Ovary (tissue), 3 donors: ENCODE measurements at regions not wholly inside any gene's neighbourhood (a gene's known extent, or its start where the extent isn't known, plus 50 kb on each side); places are given as distances from the start of the nearest gene placed in this dataset.

ENCODE experiments used
- EP300 ChIP-seq: sonication (generic); formaldehyde crosslinking; IDR thresholded peaks from one replicate; pipeline ENCODE4 v1.6.1; 2017; ENCODE audit warnings: antibody characterized with exemption
- POLR2A ChIP-seq: fragments of 450-650 bp; IDR thresholded peaks from one replicate; pipeline ENCODE4 v1.6.1; 2017; ENCODE audit warnings: antibody characterized with exemption, mild to moderate bottlenecking, moderate library complexity
- TF ChIP-seq, protein P1 (sequence below), 3 donors: fragments of 450-650 bp in 2 of 3; fragments of 200-600 bp in 1 of 3; IDR thresholded peaks; one replicate each; pipeline versions ENCODE4 v1.5.1 to v1.8.0; 2016 to 2022; ENCODE audit warnings: antibody characterized with exemption in 3 of 3, mild to moderate bottlenecking in 1 of 3
- donor health status: DM: no; HTN: no; CAD: no.

DNA sequence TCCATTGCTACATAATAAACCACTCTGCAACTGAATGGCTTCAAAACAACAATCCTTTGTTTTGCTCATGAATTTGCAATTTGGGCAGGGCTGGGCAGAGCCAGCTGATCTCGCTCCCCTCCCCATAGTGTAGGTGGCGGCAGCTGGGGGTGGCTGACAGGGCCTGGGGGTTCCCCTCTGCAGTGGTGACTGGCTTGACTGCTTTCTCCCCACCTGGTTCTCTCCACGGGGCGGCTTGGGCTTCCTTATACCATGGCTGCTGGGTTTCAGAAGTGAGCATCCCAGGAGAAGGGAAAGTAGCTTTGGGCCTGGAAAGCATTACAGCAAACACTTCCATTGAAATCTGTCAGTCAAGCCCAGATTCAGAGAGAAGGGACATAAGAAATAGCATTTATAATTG is 129.7 kb upstream of the ZBTB40 start:
- TF ChIP-seq, protein P1, sequence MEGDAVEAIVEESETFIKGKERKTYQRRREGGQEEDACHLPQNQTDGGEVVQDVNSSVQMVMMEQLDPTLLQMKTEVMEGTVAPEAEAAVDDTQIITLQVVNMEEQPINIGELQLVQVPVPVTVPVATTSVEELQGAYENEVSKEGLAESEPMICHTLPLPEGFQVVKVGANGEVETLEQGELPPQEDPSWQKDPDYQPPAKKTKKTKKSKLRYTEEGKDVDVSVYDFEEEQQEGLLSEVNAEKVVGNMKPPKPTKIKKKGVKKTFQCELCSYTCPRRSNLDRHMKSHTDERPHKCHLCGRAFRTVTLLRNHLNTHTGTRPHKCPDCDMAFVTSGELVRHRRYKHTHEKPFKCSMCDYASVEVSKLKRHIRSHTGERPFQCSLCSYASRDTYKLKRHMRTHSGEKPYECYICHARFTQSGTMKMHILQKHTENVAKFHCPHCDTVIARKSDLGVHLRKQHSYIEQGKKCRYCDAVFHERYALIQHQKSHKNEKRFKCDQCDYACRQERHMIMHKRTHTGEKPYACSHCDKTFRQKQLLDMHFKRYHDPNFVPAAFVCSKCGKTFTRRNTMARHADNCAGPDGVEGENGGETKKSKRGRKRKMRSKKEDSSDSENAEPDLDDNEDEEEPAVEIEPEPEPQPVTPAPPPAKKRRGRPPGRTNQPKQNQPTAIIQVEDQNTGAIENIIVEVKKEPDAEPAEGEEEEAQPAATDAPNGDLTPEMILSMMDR (IDR thresholded peaks at IDR 0.05), result no peak
- TF ChIP-seq POLR2A, result no peak
- no peak for TF ChIP-seq EP300
